Fibroblast of lung (primary cell): ENCODE measurements at regions not wholly inside any gene's neighbourhood (a gene's known extent, or its start where the extent isn't known, plus 50 kb on each side); places are given as distances from the start of the nearest gene placed in this dataset.

ENCODE experiments used
- EZH2 ChIP-seq: IDR thresholded peaks from 2 replicates; pipeline ENCODE4 v1.5.1; 2012; ENCODE audit warnings: low read length, control low read depth, mild to moderate bottlenecking; ENCODE audit errors: missing control alignments
- TF ChIP-seq, protein P1 (sequence below), 2 donors: IDR thresholded peaks in 1 of 2; conservative IDR thresholded peaks in 1 of 2; 1 replicate in 1 of 2; 2 replicates in 1 of 2; pipeline ENCODE4 v1.5.1; 2011 to 2012; ENCODE audit warnings: low read length in 2 of 2, control low read depth in 1 of 2, inconsistent platforms in 1 of 2, low read depth in 1 of 2, mild to moderate bottlenecking in 1 of 2

DNA sequence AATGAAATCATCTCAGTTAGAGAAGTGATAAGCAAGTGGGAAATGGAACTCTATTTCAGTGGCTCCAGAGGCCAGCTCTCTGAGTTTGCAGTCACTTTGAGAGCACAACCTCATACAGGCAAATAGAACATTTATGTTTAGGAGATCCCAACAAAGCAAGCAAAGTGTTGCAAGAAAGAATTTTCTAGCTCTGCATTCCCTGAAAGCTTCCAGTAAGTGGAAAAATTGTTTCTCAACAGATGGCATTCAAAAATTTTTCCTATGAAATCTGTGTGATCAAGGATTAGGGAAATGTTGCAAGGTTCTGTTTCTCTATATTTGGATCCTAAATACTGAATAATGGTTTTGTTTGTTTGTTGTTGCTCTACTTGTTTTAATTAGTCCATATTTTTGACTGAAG is 764.2 kb upstream of the ZNF608 start:
- TF ChIP-seq, protein P1, sequence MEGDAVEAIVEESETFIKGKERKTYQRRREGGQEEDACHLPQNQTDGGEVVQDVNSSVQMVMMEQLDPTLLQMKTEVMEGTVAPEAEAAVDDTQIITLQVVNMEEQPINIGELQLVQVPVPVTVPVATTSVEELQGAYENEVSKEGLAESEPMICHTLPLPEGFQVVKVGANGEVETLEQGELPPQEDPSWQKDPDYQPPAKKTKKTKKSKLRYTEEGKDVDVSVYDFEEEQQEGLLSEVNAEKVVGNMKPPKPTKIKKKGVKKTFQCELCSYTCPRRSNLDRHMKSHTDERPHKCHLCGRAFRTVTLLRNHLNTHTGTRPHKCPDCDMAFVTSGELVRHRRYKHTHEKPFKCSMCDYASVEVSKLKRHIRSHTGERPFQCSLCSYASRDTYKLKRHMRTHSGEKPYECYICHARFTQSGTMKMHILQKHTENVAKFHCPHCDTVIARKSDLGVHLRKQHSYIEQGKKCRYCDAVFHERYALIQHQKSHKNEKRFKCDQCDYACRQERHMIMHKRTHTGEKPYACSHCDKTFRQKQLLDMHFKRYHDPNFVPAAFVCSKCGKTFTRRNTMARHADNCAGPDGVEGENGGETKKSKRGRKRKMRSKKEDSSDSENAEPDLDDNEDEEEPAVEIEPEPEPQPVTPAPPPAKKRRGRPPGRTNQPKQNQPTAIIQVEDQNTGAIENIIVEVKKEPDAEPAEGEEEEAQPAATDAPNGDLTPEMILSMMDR (conservative IDR thresholded peaks at IDR 0.05 in 1 of 2, IDR thresholded peaks at IDR 0.05 in 1 of 2; ENCODE audit: low read depth in 1 of 2, low read length in 2 of 2): no peak
- TF ChIP-seq EZH2: no peak
